Stimulated activated CD4-positive, alpha-beta T cell treated with anti-CD3 and anti-CD28 coated beads, TNF-alpha, amount 100 ng/mL, for 4 hours (primary cell): ENCODE measurements at regions not wholly inside any gene's neighbourhood (a gene's known extent, or its start where the extent isn't known, plus 50 kb on each side); places are given as distances from the start of the nearest gene placed in this dataset.

ENCODE experiments used
- DNase-seq, 3 experiments: peaks; one replicate each; pipeline ENCODE4 v3.0.0-alpha.2; 2020; ENCODE audit warnings: low read depth in 3 of 3

DNA sequence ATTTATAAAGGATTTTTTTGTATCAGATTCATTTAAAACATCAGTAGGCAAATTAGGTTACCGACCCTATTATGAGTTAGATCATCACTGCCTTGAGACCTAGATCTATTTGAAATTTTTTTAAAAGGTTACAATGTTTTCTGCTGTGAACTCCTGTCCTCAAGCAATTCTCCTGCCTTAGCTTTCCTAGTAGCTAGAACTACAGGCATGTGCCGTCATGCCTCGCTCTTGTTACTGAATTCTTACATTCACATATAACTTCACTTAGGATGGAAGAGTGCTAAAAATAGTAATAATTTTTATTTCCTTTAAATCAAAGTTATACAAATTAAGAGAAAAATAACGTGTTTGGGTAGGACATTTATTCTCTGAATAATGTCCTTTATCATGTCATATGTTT, 75.5 kb upstream of the MAOA start:
- DNase-seq, result no peak

GRCh38 chrX:43581167-43581566, 74.9 kb upstream of the MAOA start:
- DNase-seq, result no peak

DNA sequence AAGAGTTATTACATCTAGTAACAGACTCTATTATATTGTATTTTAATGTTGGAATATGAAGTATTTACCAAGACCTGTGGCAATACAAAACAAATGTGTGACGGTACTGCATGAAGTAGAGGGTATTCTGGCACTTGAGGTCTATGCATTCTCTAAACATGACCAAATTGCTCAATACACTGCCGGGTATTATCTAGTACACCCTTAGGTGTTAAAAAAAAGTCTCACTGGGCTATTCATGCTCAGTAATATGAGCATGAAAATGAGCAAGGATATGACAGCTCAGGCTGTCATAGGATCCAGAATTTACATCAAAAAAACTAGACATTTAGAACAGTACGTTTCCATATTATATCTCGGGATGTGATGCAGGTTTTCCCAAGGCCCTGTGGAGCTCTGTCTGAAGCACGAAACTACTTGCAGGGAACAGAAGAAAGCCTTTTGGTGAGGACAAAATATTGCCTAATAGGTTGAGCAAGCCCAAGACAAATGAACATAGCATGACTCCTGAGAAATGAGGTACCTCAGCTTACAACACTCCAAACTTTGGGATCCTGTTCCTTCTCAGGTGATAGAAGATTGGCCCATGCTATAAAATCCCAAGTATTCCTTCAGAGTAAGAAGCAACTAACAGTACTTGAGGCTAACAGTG, 74.1 kb upstream of the MAOA start:
- DNase-seq, result no peak

DNA sequence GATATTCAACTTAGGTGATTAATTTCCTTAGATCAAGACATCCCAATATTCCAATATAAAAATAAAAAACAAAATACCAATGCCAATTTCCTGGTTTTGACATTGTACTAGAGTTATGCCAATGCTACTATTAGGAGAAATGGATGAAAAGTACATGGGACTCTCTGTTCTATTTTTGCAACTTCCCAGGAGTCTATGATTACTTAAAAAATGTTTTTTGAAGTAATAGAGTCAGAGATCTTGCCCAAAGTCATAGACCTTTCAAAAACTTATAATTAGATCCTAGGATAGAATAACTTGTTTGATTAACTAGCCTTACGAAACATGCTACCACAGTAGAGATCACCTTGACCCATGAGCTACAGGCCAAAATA, 73.6 kb upstream of the MAOA start:
- DNase-seq, result no peak

DNA sequence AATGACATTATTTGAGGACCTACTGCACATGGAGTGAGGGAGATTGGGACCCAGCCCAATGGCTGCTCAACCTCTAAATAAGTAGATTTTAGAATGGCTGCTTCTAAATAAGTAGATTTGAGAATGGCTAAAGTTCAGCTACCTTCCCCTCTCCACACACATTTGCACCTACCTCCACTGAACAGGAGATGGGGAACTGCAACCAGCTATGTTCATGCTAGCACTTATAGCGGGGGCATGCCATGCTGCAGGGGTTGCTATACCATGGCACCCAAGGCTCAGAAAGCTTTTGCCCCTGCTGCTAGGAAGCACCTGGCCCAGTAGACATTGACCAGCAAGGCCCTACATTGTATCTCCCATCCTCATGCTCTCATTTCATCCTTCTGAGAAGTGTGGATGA, 70.2 kb upstream of the MAOA start:
- DNase-seq, result no peak

- no peak for DNase-seq
Observed at GRCh38 chrX:43586830-43587229, 69.3 kb upstream of the MAOA start.

- no peak for DNase-seq
Observed at GRCh38 chrX:43589735-43590134, 66.4 kb upstream of the MAOA start.

- no peak for DNase-seq
Observed at GRCh38 chrX:43590150-43590549, 65.9 kb upstream of the MAOA start.

- no peak for DNase-seq
Observed at GRCh38 chrX:43592597-43592996, 63.5 kb upstream of the MAOA start.

DNA sequence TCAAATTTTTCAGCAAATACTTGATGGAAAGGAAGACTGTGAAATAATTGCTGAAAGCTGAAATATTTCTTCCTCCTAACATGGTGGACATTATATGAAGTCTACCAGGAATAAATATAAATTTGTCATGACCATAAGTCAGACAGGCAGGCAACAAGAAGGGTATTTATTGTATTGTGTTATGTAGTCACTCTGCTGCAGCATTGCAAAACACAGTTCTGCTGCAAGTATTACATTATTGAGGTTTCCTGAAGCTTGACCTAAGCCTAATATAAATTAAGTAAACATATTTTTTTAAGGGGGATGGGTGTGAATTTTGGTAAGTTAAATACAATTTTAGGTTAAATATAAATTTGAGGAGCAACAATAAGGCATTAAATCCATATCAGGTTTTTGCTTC, 60.2 kb upstream of the MAOA start:
- no peak for DNase-seq

DNA sequence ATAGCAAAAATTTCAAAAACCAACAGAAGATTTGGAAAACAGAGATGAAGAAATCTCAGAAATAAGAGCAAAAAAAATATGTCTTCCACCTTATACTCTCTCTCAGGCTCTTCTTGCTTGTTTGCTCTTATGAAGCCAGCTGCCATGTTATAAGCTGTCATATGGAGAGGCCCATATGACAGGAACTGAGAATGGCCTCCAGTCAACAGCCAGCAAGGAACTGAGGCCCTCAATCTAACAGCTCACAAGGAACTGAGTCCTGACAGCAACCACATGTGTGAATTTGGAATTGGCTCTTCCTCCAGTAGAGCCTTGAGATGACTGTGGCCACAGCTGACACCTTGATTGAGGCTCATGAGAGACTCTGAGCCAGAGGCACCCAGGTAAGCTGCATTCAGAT, 51.3 kb upstream of the MAOA start:
- no peak for DNase-seq

DNA sequence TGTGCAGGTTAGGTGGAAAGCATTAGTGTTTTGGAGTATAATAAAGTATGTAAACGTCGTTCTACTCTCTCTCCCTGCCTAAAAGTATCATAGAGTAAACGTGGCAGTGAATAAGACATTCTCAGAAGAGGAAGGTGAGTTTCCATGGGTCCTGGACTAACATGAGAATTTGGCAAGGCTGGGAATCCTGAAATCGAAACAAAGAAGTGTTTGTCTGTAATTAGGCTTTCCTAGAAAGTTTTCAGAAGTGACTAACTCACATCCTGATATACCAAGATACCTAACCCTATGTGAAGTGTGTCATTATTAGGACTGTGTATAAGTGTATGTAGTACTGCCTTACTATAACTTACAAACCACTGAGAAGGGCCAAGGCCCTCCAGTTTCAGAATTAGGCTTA, 50.7 kb upstream of the MAOA start:
- no peak for DNase-seq
